ENCODE measurements at regions not wholly inside any gene's neighbourhood (a gene's known extent, or its start where the extent isn't known, plus 50 kb on each side); places are given as distances from the start of the nearest gene placed in this dataset.

DNA sequence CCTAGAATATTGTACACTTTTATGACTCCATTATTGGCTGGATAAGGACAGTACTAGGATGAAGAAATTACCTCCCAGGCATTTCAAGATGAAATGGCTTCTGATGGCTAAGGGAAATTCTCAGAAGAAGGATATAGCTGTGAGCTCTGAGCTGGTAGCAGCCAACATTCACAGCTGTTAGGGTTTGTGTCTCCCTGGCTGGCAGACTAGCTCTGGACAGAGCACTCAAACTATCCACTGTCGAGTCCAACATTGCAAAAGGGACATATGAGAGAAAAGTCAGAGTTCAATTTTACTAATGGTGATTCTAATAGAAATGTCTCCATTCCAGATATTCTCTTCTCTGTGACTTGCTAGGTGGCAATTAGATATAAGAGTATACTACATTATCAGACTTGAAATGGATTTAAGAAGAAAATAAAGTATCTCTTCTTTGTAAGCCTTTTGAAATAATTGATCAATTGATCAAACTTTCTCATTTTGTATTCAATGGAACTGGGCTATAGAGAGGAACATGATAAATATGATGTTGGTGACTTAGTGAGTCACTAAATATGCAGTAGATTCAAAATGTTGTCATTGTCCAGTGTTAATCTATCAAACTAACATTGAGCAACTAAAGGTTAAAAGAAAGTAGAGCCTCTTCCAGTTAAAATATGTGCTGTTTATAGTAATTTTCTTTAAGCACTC lies 1920.3 kb downstream of the SUCLG1 start:
- no peak for DNase-seq

DNA sequence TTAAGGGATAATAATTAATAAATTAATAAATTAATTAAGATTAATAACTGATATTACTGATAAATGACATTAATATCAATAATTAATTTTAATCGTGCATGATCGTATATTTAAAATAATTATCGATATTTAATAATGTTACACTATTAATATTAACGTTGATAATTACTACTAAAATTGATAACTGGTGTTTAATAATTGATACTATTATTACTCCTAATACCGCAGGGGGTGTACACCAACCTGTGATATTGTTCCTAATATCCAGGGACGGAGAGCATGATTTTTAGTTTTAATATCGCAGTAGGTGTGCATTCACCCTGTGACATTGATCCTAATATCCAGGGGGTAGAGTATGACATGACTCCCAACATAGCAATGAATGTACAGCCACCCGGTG lies 1930.8 kb downstream of the SUCLG1 start:
- DNase-seq, result no peak

DNA sequence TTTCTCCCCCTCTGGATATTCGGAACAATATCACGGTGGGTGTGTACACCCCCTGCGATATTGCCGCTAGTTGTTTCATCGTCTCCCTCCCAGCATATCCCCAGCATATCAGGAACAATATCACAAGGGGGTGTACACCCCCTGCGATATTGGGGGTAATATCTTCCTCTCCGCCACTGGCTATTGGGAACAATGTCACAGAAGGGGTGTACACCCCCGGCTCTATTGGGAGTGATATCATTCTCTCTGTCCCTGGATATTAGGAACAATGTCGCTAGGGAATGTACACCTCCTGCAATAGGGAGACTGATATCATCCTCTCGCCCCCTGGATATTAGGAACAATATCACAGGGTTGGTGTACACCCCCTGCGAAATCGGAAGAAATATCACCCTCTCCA lies 1932.0 kb downstream of the SUCLG1 start:
- DNase-seq, result no peak

DNA sequence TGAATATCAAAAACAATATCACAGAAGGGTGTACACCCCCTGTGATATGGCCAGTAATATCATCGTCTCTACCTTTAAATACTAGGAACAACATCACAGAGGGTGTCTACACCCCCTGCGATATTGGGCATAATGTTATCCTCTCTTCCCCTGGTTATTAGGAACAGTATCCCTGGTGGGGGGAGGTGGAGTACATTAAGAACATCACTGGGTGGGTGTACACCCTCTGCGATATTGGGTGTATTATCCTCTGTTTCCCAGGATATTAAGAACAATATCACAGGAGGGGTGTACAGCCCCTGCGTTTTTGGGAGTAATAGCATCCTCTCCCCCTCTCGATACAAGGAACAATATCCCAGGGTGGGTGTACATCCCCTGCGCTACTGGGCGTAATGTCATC lies 1932.8 kb downstream of the SUCLG1 start:
- no peak for DNase-seq

DNA sequence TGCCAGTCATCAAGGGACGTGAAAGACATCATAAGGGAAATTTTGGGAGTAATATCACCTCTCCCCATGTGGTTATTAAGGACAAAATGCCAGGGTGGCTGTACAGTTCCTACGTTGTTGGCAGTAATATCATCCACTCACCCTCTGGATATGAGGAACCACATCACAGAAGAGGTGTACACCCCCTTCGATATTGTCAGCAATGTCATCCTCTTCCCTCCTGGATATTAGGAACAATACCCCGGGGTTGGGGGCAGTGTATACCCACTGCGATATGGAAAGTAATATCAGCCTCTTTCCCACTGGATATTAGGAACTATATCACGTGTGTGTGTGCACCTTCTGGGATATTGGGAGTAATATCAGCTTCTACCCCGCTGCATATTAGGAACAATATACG lies 1933.3 kb downstream of the SUCLG1 start:
- DNase-seq, result no peak

DNA sequence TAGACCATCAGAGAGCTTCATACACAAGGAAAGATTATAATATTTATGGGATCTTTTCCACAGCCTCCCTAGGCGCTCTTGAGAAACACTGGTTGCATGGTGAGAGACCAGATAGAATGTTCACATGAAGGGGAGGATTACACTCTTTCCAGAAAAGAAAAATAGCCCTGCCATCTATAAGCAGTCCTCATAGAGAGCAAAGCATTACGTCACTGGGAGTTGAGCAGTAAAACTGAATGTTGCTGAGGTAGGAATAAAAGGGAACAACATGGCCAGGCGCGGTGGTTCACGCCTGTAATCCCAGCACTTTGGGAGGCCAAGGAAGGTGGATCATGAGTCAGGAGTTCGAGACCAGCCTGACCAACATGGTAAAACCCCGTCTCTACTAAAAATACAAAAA lies 1934.3 kb downstream of the SUCLG1 start:
- no peak for DNase-seq

DNA sequence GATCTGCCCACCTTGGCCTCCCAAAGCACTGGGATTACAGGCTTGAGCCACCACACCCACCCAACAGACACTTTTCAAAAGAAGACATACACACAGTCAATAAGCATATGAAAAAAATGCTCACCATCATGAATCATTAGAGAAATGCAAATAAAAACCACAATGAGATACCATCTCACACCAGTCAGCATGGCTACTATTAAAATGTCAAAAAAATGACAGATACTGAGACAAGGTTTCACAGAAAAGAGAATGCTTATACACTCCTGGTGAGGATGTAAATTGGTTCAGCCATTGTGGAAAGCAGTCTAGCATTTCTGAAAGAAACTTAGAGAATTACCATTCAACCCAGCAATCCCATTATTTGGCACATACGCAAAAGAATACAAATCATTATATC lies 1947.2 kb downstream of the SUCLG1 start:
- no peak for DNase-seq

DNA sequence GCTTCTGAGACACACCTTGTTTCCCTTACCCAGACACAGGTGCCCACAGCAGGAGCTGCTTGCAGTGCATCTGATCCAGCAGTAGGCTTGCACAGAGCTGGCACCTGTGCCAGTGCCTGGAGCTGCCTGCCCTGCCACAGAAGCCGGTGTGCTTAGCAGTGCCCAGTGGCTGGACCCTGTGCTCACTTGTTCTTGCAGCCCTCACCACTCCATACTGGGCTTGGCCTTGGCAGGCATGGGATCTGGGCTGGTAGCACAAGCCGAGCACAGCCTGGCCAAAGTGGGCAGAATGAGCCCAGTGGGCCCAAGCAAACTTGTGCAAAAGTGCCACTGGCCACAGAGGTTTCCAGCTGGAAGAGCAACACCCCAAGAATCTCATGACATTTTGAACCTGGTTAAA lies 1950.4 kb downstream of the SUCLG1 start:
- no peak for DNase-seq

DNA sequence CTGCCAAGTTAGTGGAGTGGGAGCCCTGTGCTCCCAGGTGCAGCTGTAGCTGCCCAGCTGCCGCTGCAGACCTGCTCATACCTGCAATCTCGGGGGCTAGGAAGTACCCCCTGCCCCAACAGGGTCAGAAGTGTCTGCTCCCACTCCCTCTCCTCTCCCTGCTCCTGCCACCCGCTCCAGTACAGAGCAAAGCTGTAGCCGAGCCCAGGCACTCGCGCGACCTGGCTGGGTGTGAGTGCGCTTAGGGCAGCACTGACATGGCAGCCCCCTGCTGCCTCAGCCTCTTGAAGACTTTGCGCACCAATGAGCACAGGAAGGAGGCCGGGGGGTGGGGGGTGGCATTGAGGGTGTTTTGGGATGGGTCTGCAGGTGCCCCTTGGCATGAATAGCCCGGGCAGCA lies 1951.4 kb downstream of the SUCLG1 start:
- no peak for DNase-seq

DNA sequence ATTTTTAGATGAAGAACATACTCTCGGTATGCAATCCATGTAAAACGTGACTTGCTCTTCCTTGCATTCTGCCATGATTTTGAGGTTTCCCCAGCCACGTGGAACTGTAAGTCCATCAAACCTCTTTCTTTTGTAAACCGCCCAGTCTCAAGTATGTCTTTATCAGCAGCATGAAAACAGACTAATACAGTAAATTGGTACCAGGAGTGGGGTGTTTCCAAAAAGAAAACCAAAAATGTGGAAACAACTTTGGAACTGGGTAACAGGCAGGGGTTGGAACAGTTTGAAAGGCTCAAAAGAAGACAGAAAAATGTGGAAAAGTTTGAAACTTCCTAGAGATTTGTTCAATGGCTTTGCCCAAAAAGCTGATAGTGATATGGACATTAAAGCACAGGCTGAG lies 1957.9 kb downstream of the SUCLG1 start:
- DNase-seq, result no peak

DNA sequence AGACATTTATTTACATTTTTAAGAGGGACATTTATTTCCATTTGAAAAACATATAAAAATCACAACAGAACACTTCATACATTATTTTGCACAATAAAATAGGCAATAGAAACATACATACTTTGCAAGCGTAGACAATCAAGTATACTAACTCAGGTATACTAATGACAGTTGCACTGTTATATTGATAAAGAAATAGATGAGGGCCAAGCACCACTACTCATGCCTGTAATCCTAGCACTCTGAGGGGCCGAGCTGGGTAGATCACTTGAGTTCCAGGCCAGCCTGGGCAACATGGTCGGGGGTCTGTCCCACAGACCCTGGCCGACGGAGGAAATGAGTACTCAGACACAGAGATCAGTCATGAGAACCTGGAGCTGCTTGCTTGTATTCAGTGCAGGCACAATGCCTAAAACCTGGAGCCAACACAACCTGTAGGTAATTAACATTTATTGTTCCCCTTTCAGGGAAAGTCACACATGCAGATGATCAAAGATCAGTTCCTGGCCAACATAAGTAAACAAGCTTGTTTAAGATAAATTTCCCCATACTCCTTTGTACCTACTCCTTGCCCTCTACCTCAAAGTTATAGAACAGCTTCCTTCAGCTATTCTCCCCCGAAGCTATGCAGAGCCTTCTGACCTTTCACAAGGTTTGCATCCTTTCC lies 1960.2 kb downstream of the SUCLG1 start:
- no peak for DNase-seq

DNA sequence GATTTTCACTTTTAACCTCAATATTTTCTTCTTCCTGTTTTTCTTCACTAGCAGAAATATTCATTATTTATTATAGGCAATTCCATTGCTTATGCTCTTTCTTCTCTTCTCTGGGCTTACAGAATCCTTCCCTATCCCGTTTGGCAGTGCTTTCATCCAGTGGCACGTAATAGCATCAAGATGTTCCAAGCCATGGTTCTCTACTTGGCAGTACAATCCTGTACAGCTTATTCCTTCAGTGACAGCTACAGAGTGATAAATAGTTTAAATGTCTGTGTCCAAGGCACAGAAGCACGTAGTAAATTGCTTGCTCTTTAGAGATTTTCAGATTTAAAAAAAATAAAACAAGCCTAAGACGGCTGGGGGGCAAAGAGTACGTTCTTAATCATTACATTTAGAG lies 1964.3 kb downstream of the SUCLG1 start:
- no peak for DNase-seq

DNA sequence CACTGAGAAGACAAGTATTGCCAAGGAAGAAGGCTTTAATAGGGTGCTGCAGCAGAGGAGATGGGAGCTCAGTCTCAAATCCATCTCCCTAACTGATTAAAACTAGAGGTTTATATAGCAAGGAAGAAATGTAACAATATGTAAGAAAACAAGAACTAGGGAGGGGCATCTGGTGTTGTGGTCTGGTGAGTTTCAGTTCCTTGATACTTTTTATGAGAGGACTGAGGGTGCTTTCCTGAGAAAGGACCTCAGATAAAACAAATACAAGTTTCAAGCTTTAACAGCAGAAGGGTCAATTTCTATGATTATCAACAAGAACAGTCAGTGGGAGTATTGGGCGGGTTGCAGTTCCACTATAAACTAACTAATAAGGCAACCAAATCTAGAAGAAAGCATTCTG lies 1967.5 kb downstream of the SUCLG1 start:
- DNase-seq, result no peak

DNA sequence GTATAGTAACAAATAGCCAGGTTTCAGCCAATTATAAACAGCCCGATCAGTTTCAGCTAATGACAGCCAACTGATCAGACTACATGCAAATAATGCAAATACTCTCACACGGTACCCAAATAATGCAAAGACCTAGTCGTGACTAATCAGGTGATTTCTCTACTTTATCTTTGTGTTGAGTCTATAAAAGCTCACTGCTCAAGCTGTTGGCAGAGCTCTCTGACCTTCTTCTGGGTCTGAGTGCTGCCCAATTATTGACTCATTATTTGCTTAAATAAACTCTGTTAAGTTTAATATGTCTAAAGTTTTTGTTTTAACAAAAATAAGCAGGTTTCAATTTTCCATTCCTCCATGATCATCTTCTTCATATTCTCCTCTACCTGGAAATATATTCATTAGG lies 1971.7 kb downstream of the SUCLG1 start:
- DNase-seq, result no peak

DNA sequence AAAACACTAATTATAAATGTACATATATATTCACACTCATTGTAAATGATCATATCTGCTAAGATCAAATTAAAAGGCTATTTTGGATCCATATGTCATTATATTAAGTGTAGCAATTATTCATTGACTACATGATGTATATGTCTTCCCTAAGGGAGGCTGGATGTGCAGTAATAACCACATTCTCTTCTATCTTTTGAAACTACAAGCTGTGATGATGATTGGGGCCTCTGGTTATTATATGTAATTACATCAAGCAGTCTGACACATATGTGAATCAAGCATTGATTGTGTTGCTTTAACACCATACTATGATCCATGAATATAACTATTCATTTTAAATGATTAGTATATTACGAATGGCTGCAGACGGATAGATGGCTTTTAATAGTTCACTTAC lies 1973.4 kb downstream of the SUCLG1 start:
- no peak for DNase-seq

DNA sequence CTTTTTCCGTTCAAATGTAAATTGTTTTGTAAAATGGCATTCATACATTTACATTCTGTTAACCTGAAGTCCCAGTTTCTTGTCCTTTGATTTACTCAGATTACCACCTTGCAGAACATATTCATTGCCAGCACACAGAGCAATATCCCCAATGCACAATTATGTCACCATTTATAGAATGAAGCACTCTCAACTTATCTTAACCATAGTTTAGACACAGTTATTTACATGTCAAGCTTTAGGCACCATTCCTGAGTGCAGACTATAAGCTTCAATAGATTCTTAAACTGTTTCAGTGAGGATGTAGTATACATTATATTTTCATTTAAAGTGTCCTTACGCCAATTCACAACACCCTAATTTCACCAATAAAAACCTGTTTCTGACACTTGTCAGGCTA lies 1977.9 kb downstream of the SUCLG1 start:
- no peak for DNase-seq

DNA sequence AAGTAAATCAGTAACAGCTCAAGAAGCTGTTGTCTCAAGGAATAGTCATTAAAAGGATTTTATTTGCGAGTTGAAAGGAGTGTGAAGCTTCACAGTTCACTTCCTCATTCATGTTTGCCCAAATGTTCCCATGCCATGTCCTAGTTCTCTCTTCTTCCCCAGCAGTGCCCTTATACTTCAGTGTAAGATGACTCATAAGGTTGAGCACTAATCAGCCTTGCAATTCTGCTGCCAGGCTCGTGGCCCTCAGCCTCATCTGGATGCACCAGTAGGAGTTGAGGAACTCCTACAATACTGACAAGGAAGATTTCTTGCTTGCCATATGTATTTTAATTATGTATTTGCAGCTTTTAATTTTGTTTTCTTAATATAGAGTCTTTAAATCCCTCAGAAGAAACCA lies 1980.4 kb downstream of the SUCLG1 start:
- DNase-seq, result no peak

DNA sequence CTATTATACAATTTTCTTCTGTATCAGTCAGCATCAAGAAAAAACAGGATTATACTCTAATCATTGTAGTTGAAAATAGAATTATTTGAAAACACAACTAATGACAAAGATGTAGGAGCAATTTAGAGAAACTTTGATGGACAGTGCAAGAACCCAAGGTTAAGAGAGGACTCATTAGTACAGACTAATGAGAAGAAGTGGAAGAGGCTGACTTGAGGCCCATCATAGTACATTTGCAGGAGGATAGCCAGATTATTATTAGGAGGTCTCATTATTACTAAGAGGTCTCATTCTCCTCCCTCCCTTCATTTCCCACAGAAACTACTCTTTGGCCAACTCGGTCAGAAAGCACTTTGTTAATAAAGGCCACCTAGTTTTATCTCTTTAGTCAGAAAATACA lies 1983.0 kb downstream of the SUCLG1 start:
- no peak for DNase-seq

DNA sequence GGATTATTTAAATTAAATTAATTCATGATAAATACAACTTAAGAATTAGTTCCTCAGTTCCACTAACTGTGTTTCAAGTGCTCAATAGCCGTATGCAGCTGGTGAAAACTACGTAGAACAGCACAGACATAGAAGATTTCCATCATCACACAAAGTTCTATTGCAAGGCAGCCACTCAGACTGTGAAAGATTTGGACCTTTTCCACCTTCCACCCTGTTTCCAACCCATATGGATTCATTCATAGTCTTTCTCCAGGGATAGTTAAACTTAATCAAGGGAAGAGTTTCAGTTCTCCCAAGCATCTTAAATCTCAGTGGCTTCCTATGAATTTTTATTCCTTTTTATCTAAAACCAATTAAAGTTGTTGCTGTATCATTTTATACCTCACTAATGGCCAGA lies 2030.8 kb downstream of the SUCLG1 start:
- no peak for DNase-seq

DNA sequence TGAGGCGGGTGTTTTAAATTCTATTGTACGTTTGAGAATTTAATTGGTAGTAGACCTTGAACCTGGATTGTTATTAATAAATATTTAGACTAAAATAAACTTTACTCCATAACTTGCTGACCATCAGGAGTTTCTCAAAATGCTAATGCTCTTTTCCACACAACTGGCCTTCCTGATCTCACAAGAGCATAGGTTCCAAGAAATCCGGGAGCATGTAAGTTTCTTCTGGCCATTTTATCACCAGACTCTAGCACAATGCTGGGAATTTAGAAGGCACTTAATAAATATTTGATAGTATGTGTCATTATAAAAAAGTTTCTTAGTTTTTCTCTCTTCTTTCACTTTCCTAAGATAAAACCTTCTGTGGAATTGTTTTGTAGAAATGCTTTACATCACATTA lies 2047.1 kb downstream of the SUCLG1 start:
- no peak for DNase-seq

DNA sequence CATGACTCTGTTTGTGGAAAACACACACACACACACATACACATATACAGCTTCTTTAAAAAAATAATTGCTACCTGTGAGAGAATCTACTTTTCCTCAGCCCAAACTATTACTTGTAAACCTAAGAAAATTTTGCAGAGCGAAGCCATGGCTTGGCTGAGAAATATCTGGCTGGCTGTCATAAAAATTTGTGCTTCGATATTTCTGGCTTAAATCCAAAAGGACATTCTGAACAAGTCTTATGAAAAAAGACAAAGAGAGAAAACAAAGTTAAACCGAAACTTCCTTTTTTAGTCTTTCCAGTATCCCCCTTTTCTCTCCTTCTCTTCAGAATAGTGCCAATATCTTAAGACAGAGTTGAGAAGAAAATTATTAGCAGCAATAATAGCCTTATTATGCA lies 2048.0 kb downstream of the SUCLG1 start:
- DNase-seq, result no peak

DNA sequence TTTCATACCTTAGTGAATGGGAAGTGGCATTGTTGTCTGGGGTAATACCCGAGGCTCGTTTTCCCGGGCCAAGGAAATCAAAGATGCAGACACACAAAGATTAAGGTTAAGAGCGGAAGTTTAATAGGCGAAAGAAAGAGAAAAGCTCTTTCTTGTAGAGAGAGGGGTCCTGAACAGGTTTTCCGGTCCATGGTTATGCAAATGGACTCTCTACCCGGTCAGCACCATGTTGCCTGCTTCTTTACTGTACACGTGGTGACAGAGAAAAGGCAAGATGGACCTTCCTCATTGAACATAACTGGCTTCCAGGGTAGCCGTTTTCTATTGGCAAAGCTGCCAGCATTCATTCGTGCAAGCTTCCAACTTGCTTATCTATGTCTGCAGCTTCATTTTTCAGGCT lies 2063.5 kb downstream of the SUCLG1 start:
- DNase-seq, result no peak

DNA sequence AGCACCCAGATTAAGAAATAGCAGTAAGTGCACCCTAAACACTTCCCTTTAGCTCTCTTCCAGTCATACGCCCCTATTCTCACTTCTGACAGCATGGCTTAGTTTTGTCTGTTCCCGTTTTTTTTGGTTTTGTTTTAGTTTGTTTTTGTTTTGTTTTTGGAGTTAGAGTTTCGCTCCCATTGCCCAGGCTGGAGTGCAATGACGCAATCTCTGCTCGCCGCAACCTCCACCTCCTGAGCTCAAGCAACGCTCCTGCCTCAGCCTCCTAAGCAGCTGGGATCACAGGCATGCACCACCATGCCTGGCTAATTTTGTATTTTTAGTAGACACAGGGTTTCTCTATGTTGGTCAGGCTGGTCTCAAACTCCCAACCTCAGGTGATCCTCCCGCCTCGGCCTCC lies 2067.7 kb downstream of the SUCLG1 start:
- no peak for DNase-seq

DNA sequence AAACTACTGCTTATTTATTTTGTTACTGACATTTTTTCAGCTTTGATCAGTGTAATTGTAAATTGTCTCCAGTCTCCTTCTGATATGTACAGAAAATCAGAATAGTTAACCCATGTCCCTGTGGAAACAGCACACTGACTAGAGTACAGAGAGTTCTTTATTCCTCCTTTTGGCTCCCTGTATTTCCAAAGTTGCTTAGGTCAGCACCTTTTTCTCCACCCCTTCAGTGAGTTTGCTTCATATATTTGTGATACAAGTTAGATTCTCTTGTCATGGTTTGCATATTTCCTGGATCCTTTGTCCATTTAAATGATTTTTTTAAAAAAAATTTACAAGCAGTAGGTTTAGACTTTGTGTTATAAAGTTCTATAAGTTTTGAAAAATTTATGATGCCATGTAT lies 2051.1 kb upstream of the LRRTM1 start:
- no peak for DNase-seq

DNA sequence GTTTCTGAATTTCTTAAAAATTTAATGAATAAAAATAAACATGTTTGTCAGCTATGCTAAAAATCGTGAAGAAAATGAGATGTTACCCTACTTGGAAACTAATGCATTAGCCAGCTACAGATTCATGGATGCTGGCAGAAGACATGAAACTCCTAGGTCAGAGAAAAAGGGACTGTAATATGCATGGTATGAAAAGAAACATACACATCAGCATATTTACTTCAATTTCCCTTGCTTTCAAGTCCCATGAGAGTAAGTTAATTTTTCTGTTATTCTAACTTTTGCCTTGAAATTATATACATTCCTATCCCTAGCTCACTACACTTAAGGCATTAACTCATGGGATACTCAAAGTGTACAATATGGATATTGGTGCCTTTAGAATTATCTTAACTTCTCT lies 2041.4 kb upstream of the LRRTM1 start:
- DNase-seq, result no peak

Measured in NCI-H1048 (cell line).